CD4-positive, alpha-beta T cell treated with Interleukin-4 for 1 hour (primary cell): ENCODE measurements at regions not wholly inside any gene's neighbourhood (a gene's known extent, or its start where the extent isn't known, plus 50 kb on each side); places are given as distances from the start of the nearest gene placed in this dataset.

Experiments
- DNase-seq, 2 donors: peaks; one replicate each; pipeline ENCODE4 v3.0.0-alpha.2; 2020 to 2022

GRCh38 chr9:113646946-113647914 lies 183.7 kb downstream of the RGS3 start:
- DNase-seq = no peak

DNA sequence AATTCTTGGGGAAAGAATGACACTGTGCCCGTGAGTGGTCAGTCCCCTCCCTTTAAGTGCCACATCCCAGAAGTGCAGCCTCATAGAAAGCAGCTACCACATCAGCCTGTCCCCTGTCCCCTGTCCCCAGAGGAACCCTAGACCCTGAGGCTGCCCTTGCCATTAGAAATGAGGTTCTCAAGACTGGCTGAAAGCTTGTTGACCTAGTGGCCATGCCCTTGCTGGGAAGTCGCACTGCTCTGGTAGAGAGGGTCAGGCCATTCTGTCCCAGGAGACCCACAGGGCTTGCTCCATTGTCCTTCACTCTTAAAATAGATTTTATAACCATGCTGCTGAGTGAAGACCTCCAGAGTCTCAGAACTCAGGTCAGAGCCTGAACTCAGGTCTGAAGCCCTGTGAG lies 184.5 kb downstream of the RGS3 start:
- no peak for DNase-seq

DNA sequence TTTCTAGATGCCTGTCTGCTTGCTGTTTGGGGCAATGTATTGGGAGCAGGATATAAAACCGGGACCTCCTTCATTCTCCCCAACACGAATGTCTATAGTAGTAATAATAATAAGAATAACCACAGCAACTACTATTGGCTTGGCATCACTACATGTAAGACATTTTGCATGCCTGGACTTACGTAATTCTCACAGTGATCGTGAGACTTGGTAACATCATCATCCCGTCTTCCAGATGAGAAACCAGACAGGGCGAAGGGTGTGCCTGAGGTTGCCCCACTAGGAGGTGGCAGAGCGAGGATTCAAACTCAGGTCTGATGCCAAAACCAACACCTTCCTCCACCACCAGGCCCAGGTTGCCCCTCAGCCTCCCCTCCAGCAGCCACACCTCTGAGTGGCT lies 185.1 kb downstream of the RGS3 start:
- no peak for DNase-seq

- no peak for DNase-seq
These were observed 185.5 kb downstream of the RGS3 start for GRCh38 chr9:113649054-113649453.

DNA sequence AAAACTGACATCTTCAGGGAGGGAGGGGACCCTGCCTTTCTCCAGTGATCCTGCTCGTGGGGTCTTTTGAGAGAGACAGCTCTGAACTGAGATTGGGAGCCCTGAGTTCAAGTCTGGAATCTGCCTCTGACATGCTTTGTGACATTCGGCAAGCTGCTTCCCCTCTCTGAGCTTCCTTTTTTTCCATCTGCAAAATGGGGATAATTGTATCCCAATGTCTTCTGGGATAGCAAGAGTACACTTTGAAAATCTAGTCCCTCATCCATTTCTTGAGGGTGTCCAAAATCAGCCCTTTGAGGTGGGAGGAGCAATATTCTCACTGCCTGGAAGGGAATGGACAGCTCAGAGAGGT lies 186.3 kb downstream of the RGS3 start:
- DNase-seq = no peak

- no peak for DNase-seq
These were observed 186.9 kb downstream of the RGS3 start for GRCh38 chr9:113650207-113651131.

DNA sequence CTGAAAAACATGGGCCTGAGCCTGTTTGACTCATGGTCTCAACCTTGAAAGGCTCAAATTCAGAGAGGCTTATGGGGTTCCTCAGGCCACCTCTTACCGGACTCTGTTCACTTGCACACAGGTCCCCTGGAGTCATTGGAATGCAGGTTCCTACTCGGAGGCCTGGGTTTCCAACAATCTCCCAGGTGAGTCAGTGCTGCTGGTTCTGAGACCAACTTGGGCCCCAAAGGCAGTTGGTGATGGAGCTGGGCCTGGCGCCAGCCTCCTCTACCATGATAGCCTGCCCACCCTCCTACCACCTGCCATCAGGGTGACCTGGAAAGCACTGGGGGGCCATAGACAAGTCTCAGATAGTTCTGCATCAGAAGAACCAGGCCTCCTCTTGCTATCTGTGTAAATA lies 188.4 kb downstream of the RGS3 start:
- DNase-seq = no peak

- no peak for DNase-seq
These were observed 189.0 kb downstream of the RGS3 start for GRCh38 chr9:113652355-113653152.

GRCh38 chr9:113653746-113654604 lies 190.4 kb downstream of the RGS3 start:
- DNase-seq = no peak

DNA sequence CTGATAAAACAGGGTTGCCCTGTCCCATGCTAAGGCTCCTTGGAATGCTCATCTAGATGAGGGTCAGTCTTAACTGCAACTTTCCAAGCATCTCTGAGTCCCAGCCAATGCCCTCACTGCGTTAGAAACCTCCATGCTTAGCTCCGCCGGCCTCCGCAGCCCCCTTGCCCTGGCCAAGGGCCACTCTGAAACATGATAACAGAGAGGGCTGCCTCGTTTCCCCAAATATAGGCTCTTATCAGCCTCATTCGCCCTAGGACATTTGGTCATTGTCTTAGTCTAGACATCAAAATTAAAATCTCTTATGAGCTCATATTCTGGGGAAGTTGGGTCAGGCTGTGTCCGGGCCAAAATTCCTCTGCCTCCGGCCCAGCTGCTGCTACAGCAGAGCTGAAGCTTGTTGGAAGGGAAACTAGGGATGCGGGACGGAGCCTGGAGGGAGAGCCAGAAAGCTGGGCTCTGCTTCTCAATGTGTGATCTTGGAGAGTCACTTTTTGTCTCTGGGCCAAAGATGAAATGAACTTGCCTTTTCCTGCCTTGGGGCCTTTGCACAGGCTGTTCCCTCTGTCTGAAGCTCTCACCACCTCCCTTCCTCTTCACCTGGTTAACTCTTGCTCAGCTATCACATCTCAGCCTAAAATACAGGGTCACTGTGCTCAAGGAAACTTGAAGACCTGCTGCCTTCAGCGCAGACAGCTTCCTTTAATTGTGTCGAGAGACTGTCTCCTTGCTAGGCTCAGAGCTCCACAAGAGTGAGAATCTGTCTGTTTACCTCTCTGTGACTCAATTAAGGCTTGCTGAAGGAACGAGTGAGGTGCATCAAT lies 191.3 kb downstream of the RGS3 start:
- no peak for DNase-seq

DNA sequence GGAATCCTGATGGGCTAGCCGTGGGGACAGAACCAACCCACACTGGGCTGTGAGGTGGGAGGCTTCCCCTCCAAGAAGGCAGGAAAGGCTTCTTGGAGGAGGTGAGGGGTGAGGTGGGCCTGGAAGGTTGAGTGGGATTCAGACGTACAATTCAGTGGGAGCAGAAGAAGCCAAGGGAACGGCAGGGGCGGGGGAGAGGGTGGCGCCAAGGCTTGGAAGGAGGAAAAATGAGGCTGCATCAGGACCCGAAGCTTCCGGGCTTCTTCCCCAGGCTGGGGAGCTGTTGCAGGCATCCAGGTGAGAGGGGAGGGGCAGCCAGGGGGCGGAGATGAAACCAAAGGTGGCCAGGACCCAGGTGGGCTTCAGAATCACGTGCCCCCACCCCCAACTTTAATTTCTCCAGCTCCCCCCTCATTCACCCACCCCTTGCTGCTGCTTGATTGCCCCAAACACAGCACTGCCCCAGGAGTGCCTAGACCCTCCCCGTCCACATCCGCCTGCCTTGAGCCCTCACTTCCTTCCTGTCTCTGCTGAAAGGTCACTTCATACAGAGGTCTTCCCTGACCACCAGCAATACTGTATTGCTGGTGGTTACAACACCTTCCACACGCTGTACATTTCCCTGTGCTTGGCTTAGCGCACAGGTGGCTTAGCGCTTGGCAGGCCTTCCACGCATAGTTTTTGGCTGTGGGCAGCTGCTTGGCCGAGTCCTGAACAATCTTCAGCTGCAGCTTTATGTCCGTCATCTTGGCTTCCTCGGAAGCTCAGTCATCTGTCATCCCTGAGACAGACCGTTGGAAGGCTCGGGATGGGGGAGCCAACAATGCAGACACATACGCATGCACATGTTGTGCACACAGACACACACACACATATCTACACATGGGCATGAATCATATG lies 193.5 kb downstream of the RGS3 start:
- no peak for DNase-seq

DNA sequence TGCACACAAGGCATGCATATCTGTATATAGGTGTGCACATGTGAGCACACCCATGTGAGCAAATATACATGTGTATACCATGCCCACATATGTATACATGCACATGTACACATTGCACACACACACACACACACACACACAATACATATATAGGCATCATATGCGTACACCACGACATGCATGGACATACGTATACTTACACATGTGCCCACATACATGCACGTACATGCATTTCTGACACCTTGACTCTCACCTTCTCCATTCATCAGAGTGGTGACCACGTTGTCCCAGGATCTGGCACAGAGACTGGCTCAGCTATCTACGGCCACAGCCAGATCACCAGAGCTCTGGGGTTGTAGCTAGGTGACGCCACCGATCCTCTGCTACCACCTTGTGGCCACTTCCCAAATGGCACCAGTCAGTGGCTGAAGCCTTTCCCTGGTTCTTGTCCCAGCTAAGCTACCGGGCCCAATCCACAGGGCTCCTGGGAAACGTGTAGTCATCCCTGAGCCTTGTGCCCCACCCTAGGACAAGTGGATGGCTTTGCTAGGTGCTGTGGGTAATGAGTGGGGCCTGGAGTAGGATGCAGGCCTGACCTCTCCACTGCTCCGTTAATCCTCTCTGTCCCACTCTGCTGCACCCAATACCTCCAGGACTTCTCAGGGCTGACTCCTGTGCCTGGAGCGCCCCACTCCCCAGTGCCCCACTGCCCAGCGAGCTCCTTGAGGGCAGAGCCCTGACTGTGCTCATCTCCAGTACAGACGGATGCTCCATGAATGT lies 194.4 kb downstream of the RGS3 start:
- peak; percentile 79 to 80 for DNase-seq

GRCh38 chr9:113658545-113658895 lies 195.0 kb downstream of the RGS3 start:
- DNase-seq = no peak

GRCh38 chr9:113659039-113659438 lies 195.5 kb downstream of the RGS3 start:
- DNase-seq = no peak

DNA sequence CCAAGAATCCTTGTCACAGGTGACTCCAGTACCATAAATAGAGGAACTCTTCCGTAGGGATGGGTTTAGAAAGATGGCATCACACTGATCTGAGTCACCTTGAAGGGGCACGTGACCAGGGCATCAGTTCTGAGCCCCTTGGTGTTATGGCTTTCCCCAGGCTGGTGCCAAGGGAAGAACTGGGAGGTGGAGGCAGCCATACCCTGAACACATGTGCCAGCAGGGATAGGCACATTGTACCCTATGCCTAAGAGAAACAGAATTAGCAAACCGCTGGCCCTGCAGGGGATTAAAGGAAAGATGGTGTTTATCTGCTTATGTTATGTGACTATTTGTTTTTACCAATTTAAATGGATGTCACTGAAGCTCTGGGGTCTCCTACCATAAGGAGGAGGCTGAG lies 196.2 kb downstream of the RGS3 start:
- DNase-seq = no peak

DNA sequence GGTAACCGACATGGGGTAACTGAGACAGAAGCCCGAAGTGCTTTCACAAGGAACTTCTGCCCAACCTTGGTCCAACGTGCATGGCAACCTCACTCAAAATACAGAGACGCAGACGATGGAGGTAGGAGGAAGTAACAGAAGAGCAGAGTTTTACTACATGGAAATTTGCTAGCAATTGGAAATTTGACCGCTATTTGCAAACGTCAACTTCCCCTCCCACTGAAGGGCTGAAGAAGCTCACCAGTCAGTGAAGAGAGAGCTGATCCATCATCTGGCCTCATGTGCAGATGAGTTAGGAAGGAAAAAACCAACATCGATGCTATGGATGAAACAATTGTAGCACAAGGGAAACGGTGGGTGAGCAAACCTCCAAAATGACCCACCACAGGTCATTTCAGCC lies 196.7 kb downstream of the RGS3 start:
- no peak for DNase-seq

DNA sequence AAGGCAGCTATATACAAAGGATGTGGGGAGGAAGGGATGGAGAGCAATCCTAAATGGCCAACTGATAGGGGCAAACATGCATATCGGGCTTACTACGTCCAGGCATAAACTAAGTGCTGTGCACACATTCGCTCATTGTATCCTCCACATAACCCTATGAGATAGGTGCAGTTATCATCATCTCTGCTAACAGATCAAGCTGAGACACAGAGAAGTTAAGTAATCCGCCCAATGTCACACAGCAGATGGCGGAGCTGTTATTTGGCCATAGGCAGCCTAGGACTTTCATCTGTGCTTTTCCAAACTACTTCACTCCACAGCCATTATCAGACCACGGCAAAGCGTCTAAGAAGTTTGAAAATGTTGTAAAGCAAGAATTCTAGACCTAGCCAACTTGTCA lies 197.5 kb downstream of the RGS3 start:
- no peak for DNase-seq

GRCh38 chr9:113664181-113664875 lies 200.8 kb downstream of the RGS3 start:
- no peak for DNase-seq

- DNase-seq = no peak
These were observed 201.5 kb downstream of the RGS3 start for GRCh38 chr9:113665064-113665463.
